Nephron progenitor cell (in vitro differentiated cells): ENCODE measurements at regions not wholly inside any gene's neighbourhood (a gene's known extent, or its start where the extent isn't known, plus 50 kb on each side); places are given as distances from the start of the nearest gene placed in this dataset.

Experiments
- DNase-seq: peaks from one replicate; pipeline ENCODE4 v3.0.0; 2021
- H3K27ac Mint-ChIP-seq: 2 replicates; pipeline ENCODE4 v1.8.0; 2021; ENCODE audit warnings: mild to moderate bottlenecking, moderate library complexity, mixed read lengths
- H3K27me3 Mint-ChIP-seq: 2 replicates; pipeline ENCODE4 v1.8.0; 2021; ENCODE audit warnings: mild to moderate bottlenecking, low read depth, mixed read lengths; ENCODE audit not compliant: poor library complexity
- H3K36me3 Mint-ChIP-seq: 2 replicates; pipeline ENCODE4 v1.8.0; 2021; ENCODE audit warnings: low read depth, mixed read lengths
- H3K4me1 Mint-ChIP-seq: 2 replicates; pipeline ENCODE4 v1.8.0; 2021; ENCODE audit warnings: mixed read lengths
- H3K4me3 Mint-ChIP-seq: 2 replicates; pipeline ENCODE4 v1.8.0; 2021; ENCODE audit warnings: mild to moderate bottlenecking, moderate library complexity, mixed read lengths
- H3K9me3 Mint-ChIP-seq: 2 replicates; pipeline ENCODE4 v1.8.0; 2021; ENCODE audit warnings: mild to moderate bottlenecking, moderate library complexity, mixed read lengths
- TF ChIP-seq, protein P1 (sequence below): fragments of 200-600 bp; sonication (generic); IDR thresholded peaks from 2 replicates; pipeline ENCODE4 v1.5.0; 2021; ENCODE audit warnings: antibody characterized with exemption

DNA sequence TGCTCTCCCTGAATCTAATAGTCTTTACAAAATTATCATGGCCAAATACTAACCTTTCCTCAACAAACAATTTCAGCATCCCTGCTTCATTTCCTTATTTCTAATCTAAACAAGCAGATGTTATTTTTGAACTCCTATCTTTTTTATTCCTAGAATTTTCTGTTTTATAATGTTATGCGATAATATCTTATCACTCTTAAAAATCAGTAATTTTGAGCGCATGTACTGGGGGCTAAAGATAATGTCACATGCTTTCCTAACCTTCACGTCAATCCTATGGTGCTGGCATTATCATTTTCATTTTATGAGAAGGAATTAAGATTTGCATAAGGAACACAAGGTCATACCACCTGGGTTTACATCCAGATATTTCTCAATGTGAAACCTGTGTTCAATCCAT, 648.0 kb downstream of the BRINP1 start:
- TF ChIP-seq, protein P1, sequence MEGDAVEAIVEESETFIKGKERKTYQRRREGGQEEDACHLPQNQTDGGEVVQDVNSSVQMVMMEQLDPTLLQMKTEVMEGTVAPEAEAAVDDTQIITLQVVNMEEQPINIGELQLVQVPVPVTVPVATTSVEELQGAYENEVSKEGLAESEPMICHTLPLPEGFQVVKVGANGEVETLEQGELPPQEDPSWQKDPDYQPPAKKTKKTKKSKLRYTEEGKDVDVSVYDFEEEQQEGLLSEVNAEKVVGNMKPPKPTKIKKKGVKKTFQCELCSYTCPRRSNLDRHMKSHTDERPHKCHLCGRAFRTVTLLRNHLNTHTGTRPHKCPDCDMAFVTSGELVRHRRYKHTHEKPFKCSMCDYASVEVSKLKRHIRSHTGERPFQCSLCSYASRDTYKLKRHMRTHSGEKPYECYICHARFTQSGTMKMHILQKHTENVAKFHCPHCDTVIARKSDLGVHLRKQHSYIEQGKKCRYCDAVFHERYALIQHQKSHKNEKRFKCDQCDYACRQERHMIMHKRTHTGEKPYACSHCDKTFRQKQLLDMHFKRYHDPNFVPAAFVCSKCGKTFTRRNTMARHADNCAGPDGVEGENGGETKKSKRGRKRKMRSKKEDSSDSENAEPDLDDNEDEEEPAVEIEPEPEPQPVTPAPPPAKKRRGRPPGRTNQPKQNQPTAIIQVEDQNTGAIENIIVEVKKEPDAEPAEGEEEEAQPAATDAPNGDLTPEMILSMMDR, result no peak
- Mint-ChIP-seq H3K9me3 (peaks cover 21% of the 10 kb centered on the region), H3K27me3 (no peaks in the 10 kb centered on the region)

DNA sequence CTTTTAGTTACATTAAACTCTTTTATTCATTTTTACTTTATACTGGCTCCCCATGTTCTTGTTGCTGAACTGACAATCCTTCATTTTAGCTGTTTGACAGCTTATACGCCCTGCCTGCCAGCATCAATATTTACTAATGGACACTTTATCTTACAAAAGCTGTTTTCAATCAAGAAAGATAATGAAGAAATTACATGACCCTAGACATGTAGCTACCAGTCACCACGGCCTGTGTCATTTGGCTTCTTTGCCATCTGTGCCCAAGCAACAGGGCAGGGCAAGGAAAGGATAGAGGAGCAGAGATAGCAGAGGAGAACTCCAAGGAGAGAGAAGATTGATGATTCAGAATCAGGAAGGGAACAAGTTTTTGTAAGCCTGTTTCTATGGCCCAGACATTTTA, 647.3 kb downstream of the BRINP1 start:
- Mint-ChIP-seq H3K27me3 (no peaks in the 10 kb centered on the region), H3K9me3 (peaks cover 23% of the 10 kb centered on the region), H3K4me1 (no peaks in the 10 kb centered on the region), H3K27ac (no peak overlapping the region), H3K36me3 (no peaks in the 10 kb centered on the region), H3K4me3 (no peak overlapping the region)
- DNase-seq, result no peak
- TF ChIP-seq, protein P1, result no peak

More for the DNA sequence above, 648.0 kb downstream of the BRINP1 start:
- no peak for DNase-seq
- no peak overlapping the region for H3K27ac Mint-ChIP-seq
- no peak overlapping the region for H3K4me3 Mint-ChIP-seq
- no peaks in the 10 kb centered on the region for H3K36me3 Mint-ChIP-seq
- no peaks in the 10 kb centered on the region for H3K4me1 Mint-ChIP-seq

DNA sequence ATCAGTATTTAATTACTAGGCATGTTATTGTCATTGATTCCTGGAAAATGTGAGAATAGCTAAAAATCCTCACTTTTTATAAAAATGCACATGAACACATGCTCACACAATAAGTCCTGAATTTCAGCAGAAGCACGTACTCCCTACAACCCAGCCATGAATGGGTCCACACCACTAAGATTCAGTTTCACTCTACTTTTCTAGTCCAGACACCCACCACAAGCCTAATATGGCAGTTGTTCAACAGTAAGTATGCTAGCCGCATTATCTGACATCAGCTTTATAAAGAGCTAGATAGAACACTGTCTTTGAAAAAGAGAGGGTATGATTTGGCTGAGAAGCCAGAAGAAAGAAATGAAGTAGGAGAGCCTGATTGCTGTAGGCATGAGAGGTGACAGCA, 639.3 kb downstream of the BRINP1 start:
- H3K36me3 Mint-ChIP-seq, result no peaks in the 10 kb centered on the region
- no peak overlapping the region for H3K4me3 Mint-ChIP-seq
- TF ChIP-seq, protein P1, result no peak
- H3K27ac Mint-ChIP-seq, result no peak overlapping the region
- no peaks in the 10 kb centered on the region for H3K4me1 Mint-ChIP-seq
- H3K27me3 Mint-ChIP-seq, result no peaks in the 10 kb centered on the region
- H3K9me3 Mint-ChIP-seq, result peaks cover 21% of the 10 kb centered on the region
- DNase-seq, result no peak

DNA sequence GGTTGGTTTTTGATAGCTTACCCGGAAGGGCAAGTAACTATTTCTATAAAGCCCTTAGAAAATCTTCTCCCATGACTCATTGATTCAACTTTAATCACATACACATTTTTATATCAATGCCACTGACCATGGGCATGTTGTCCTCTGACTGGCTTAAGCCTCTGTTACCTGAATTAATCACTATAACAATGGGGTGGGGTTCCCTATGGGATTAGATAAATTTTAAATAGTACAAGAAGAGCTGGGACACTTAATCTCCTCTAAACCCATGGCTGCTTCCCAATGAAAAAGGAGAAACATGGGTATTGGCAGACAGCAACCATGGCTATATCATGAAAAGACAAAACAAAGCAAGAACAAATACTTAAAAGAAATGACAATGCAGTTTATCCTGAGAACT, 636.2 kb downstream of the BRINP1 start:
- peaks cover 5% of the 10 kb centered on the region for H3K27me3 Mint-ChIP-seq
- no peaks in the 10 kb centered on the region for H3K4me1 Mint-ChIP-seq
- no peak overlapping the region for H3K4me3 Mint-ChIP-seq
- TF ChIP-seq, protein P1, result no peak
- no peak overlapping the region for H3K27ac Mint-ChIP-seq
- H3K9me3 Mint-ChIP-seq, result peaks cover 33% of the 10 kb centered on the region
- no peak for DNase-seq
- H3K36me3 Mint-ChIP-seq, result peaks cover 6% of the 10 kb centered on the region

DNA sequence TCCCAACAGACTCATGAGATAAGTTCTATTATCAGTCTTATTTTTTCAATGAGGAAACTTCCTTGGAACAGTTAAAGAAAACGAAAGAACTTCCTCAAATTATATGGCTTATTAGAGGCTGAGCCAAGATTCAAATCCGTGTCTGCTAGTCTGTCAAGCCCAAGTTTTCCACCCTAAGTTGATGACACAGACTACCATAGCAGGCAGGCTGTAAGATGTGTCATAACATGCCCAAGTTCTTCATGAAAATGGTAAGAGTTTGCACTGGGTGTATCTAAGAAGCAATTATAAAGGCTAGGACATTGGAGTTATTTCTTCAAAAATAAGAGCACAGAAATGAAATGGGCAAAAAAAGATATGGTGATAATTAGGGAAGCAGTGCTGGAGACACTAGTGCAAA, 634.5 kb downstream of the BRINP1 start:
- Mint-ChIP-seq H3K4me3 (no peak overlapping the region), H3K9me3 (peaks cover 33% of the 10 kb centered on the region), H3K27ac (no peak overlapping the region), H3K36me3 (peaks cover 6% of the 10 kb centered on the region), H3K27me3 (peaks cover 5% of the 10 kb centered on the region), H3K4me1 (no peaks in the 10 kb centered on the region)
- TF ChIP-seq, protein P1, result no peak
- no peak for DNase-seq

DNA sequence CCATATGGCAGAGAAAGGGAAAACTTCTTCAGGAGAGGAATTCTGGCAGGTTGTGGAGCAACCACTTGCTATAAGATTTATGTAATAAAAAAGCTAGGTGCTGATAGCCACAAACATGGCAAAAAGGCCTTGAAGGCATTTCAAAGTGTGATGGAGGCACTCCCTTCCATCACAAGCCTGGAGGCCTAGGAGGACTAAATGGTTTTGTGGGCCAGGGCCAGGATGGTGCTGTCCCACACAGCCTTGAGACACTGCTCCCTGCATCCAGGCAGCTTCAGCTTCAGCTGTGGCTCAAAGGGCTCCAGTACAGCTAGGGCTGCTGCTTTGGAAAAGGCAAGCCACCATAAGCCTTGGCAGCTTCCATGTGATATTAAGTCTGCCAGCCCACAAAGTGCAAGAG, 632.8 kb downstream of the BRINP1 start:
- Mint-ChIP-seq H3K9me3 (peaks cover 33% of the 10 kb centered on the region), H3K4me1 (no peaks in the 10 kb centered on the region), H3K36me3 (peaks cover 6% of the 10 kb centered on the region), H3K27me3 (peaks cover 11% of the 10 kb centered on the region), H3K27ac (no peak overlapping the region), H3K4me3 (no peak overlapping the region)
- TF ChIP-seq, protein P1, result no peak
- DNase-seq, result no peak
